ENCODE measurements at regions not wholly inside any gene's neighbourhood (a gene's known extent, or its start where the extent isn't known, plus 50 kb on each side); places are given as distances from the start of the nearest gene placed in this dataset.
"Not testable (repeated sequence)": the region's sequence is repeated elsewhere in the genome, so short reads cannot be mapped to it uniquely, and the experiment has no call there.

- DNase-seq (ENCODE audit: low read depth in 2 of 2, low spot score in 1 of 2): no peak
Measured at GRCh38 chr18:1394966-1395365, 490.3 kb downstream of the ADCYAP1 start.

GRCh38 chr18:1408376-1408775 is 503.7 kb downstream of the ADCYAP1 start:
- DNase-seq (ENCODE audit: low read depth in 2 of 2, low spot score in 1 of 2): no peak

- DNase-seq (ENCODE audit: low read depth in 2 of 2, low spot score in 1 of 2): no peak
Measured at GRCh38 chr18:1412655-1413322, 508.1 kb downstream of the ADCYAP1 start.

- DNase-seq (ENCODE audit: low read depth in 2 of 2, low spot score in 1 of 2): no peak
Measured at GRCh38 chr18:1413323-1413675, 508.6 kb downstream of the ADCYAP1 start.

GRCh38 chr18:1416074-1416473 is 511.4 kb downstream of the ADCYAP1 start:
- DNase-seq (ENCODE audit: low read depth in 2 of 2, low spot score in 1 of 2): no peak

- no peak for DNase-seq (ENCODE audit: low read depth in 2 of 2, low spot score in 1 of 2)
Measured at GRCh38 chr18:1421502-1421901, 516.8 kb downstream of the ADCYAP1 start.

GRCh38 chr18:1422634-1423033 is 518.0 kb downstream of the ADCYAP1 start:
- DNase-seq (ENCODE audit: low read depth in 2 of 2, low spot score in 1 of 2): no peak

- no peak for DNase-seq (ENCODE audit: low read depth in 2 of 2, low spot score in 1 of 2)
Measured at GRCh38 chr18:1425679-1426078, 521.0 kb downstream of the ADCYAP1 start.

GRCh38 chr18:1435487-1435886 is 530.8 kb downstream of the ADCYAP1 start:
- DNase-seq (ENCODE audit: low read depth in 2 of 2, low spot score in 1 of 2): no peak

- DNase-seq (ENCODE audit: low read depth in 2 of 2, low spot score in 1 of 2): no peak
Measured at GRCh38 chr18:1436199-1436598, 531.5 kb downstream of the ADCYAP1 start.

- no peak for DNase-seq (ENCODE audit: low read depth in 2 of 2, low spot score in 1 of 2)
Measured at GRCh38 chr18:1438458-1438910, 533.8 kb downstream of the ADCYAP1 start.

- DNase-seq (ENCODE audit: low read depth in 2 of 2, low spot score in 1 of 2): no peak
Measured at GRCh38 chr18:1438967-1439366, 534.3 kb downstream of the ADCYAP1 start.

- not testable (repeated sequence) for DNase-seq (ENCODE audit: low read depth in 2 of 2, low spot score in 1 of 2)
Measured at GRCh38 chr18:1444062-1444461, 539.4 kb downstream of the ADCYAP1 start.

- DNase-seq (ENCODE audit: low read depth in 2 of 2, low spot score in 1 of 2): no peak
Measured at GRCh38 chr18:1446765-1447164, 542.1 kb downstream of the ADCYAP1 start.

- no peak for DNase-seq (ENCODE audit: low read depth in 2 of 2, low spot score in 1 of 2)
Measured at GRCh38 chr18:1452821-1453220, 548.1 kb downstream of the ADCYAP1 start.

GRCh38 chr18:1455605-1456004 is 550.9 kb downstream of the ADCYAP1 start:
- DNase-seq (ENCODE audit: low read depth in 2 of 2, low spot score in 1 of 2): no peak

GRCh38 chr18:1458547-1458946 is 553.9 kb downstream of the ADCYAP1 start:
- DNase-seq (ENCODE audit: low read depth in 2 of 2, low spot score in 1 of 2): no peak

- no peak for DNase-seq (ENCODE audit: low read depth in 2 of 2, low spot score in 1 of 2)
Measured at GRCh38 chr18:1463981-1464380, 559.3 kb downstream of the ADCYAP1 start.

GRCh38 chr18:1464444-1465217 is 560.0 kb downstream of the ADCYAP1 start:
- no peak for DNase-seq (ENCODE audit: low read depth in 2 of 2, low spot score in 1 of 2)

- DNase-seq (ENCODE audit: low read depth in 2 of 2, low spot score in 1 of 2): no peak
Measured at GRCh38 chr18:1466035-1466434, 561.4 kb downstream of the ADCYAP1 start.

- DNase-seq (ENCODE audit: low read depth in 2 of 2, low spot score in 1 of 2): no peak
Measured at GRCh38 chr18:1467461-1467964, 562.8 kb downstream of the ADCYAP1 start.

- DNase-seq (ENCODE audit: low read depth in 2 of 2, low spot score in 1 of 2): no peak
Measured at GRCh38 chr18:1468550-1468949, 563.9 kb downstream of the ADCYAP1 start.

Data from stimulated activated CD8-positive, alpha-beta memory T cell treated with anti-CD3 and anti-CD28 coated beads, Interleukin-4, amount 100 ng/mL, for 4 hours (primary cell).